CD4-positive, alpha-beta T cell (primary cell): ENCODE measurements at regions not wholly inside any gene's neighbourhood (a gene's known extent, or its start where the extent isn't known, plus 50 kb on each side); places are given as distances from the start of the nearest gene placed in this dataset.

Experiments used
- ATAC-seq: fragments of 200-7000 bp; cut with Tn5 transposase; one replicate; pipeline ENCODE4 v1.10.0; 2022; ENCODE audit warnings: mild to moderate bottlenecking; ENCODE audit not compliant: poor library complexity
- CTCF ChIA-PET: fragments of 350-600 bp; sonication (Branson Sonifier 250); formaldehyde crosslinking; loops from one replicate; lab custom pipeline; 2021; ENCODE audit warnings: antibody characterized with exemption, inconsistent platforms; lab: Charles Lee
- POLR2A ChIA-PET: fragments of 350-600 bp; sonication (Branson Sonifier 250); formaldehyde crosslinking; loops from one replicate; lab custom pipeline; 2021; ENCODE audit warnings: antibody characterized with exemption, inconsistent platforms; lab: Charles Lee
- DNase-seq, 14 experiments: peaks; one replicate each; pipeline ENCODE4 v3.0.0-alpha.2; 2013 to 2020; ENCODE audit warnings: mixed read lengths in 2 of 14
- H3K27ac ChIP-seq, 2 donors: one replicate each; pipeline versions ENCODE4 v1.5.1 to v1.7.0; 2013; ENCODE audit warnings: low read length in 2 of 2, low read depth in 1 of 2, mild to moderate bottlenecking in 1 of 2
- H3K27me3 ChIP-seq, 2 experiments: 1 replicate in 1 of 2; 2 replicates in 1 of 2; pipeline versions ENCODE4 v1.6.1 to v1.7.0; 2013; ENCODE audit warnings: low read length in 2 of 2, control low read depth in 1 of 2, mild to moderate bottlenecking in 1 of 2, moderate library complexity in 1 of 2; ENCODE audit not compliant: insufficient read depth in 2 of 2, control insufficient read depth in 1 of 2
- H3K36me3 ChIP-seq: one replicate; pipeline ENCODE4 v1.6.1; 2013; ENCODE audit warnings: low read length, control low read depth; ENCODE audit not compliant: insufficient read depth
- H3K4me1 ChIP-seq: one replicate; pipeline ENCODE4 v1.6.1; 2013; ENCODE audit warnings: low read length, control low read depth; ENCODE audit not compliant: insufficient read depth
- H3K4me3 ChIP-seq: one replicate; pipeline ENCODE4 v1.5.1; 2013; ENCODE audit warnings: mild to moderate bottlenecking, low read length, moderate library complexity
- H3K9me3 ChIP-seq, 2 experiments: 1 replicate in 1 of 2; 2 replicates in 1 of 2; pipeline versions ENCODE4 v1.6.1 to v1.7.0; 2013; ENCODE audit warnings: low read length in 2 of 2, mild to moderate bottlenecking in 2 of 2, control low read depth in 1 of 2, moderate library complexity in 1 of 2; ENCODE audit not compliant: control insufficient read depth in 1 of 2, insufficient read depth in 1 of 2
- H3K27ac Mint-ChIP-seq: one replicate; pipeline ENCODE4 v1.8.0; 2020; ENCODE audit warnings: mixed read lengths
- H3K27me3 Mint-ChIP-seq: one replicate; pipeline ENCODE4 v1.8.0; 2021; ENCODE audit warnings: mixed read lengths
- H3K36me3 Mint-ChIP-seq: one replicate; pipeline ENCODE4 v1.8.0; 2021; ENCODE audit warnings: low read depth, mixed read lengths
- H3K4me1 Mint-ChIP-seq: one replicate; pipeline ENCODE4 v1.8.0; 2021; ENCODE audit warnings: low read depth, mixed read lengths
- H3K4me3 Mint-ChIP-seq: one replicate; pipeline ENCODE4 v1.8.0; 2020; ENCODE audit warnings: mild to moderate bottlenecking, mixed read lengths
- H3K9me3 Mint-ChIP-seq: one replicate; pipeline ENCODE4 v1.8.0; 2020; ENCODE audit warnings: mixed read lengths
- intact Hi-C, 2 experiments: fragments of 100-400 bp; cut with DNase I in 1 of 2; cut with micrococcal nuclease in 1 of 2; formaldehyde crosslinking; loops; one replicate each; pipeline versions ENCODE4 v1.15.1 to v1.9.0; 2023 to 2025; cut with DNase I, micrococcal nuclease
- TF ChIP-seq, protein P1 (sequence below): fragments of 200-600 bp; IDR thresholded peaks from one replicate; pipeline ENCODE4 v1.8.0; 2022; ENCODE audit warnings: antibody characterized with exemption, mild to moderate bottlenecking

GRCh38 chr17:36674278-36674650 lies 72.9 kb downstream of the MRM1 start:
- Histone ChIP-seq H3K9me3 (no peaks in the 10 kb centered on the region), H3K27me3 (no peaks in the 10 kb centered on the region), H3K36me3 (no peaks in the 10 kb centered on the region), H3K27ac (peak overlapping the region in 1 of 2 donors; percentile 41), H3K4me3 (peak overlapping the region; percentile 20), H3K4me1 (peaks cover 56% of the 10 kb centered on the region)
- peak; percentile 90 for ATAC-seq
- POLR2A ChIA-PET, result no interaction called here
- Mint-ChIP-seq H3K4me3 (peak overlapping the region; percentile 76), H3K4me1 (peaks cover 45% of the 10 kb centered on the region), H3K36me3 (no peaks in the 10 kb centered on the region), H3K9me3 (no peaks in the 10 kb centered on the region), H3K27ac (peak overlapping the region; percentile 85), H3K27me3 (no peaks in the 10 kb centered on the region)
- CTCF ChIA-PET, result no interaction called here
- TF ChIP-seq, protein P1, sequence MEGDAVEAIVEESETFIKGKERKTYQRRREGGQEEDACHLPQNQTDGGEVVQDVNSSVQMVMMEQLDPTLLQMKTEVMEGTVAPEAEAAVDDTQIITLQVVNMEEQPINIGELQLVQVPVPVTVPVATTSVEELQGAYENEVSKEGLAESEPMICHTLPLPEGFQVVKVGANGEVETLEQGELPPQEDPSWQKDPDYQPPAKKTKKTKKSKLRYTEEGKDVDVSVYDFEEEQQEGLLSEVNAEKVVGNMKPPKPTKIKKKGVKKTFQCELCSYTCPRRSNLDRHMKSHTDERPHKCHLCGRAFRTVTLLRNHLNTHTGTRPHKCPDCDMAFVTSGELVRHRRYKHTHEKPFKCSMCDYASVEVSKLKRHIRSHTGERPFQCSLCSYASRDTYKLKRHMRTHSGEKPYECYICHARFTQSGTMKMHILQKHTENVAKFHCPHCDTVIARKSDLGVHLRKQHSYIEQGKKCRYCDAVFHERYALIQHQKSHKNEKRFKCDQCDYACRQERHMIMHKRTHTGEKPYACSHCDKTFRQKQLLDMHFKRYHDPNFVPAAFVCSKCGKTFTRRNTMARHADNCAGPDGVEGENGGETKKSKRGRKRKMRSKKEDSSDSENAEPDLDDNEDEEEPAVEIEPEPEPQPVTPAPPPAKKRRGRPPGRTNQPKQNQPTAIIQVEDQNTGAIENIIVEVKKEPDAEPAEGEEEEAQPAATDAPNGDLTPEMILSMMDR, result no peak
- DNase-seq, result peak in 12 of 14 experiments; percentile 6 to 82 (median 42)
- intact Hi-C loops, result no loop called here

DNA sequence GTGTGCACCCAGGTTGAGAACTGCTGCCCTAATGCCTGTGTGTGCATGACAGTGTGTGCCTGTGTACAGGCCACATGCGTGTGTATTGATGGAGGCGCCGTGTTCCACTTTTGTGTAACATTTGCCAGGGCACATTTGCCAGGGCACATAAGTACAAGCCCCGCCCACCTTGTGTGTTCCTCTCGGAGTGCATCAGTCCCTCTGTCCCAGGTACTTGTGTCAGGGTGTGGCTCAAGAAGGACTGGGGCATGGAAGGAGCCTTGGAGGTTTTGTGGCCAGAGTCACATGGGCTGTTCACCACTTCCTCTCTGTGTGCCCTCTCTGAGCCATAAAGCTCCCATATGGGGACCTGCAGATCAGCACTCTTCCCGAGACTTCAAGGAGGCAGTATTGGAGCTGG lies 73.9 kb downstream of the MRM1 start:
- intact Hi-C loops, result no loop called here
- DNase-seq (peak in 4 of 14 experiments; percentile 15 to 66 (median 30)), ATAC-seq (no peak)
- TF ChIP-seq, protein P1, result no peak
- Histone ChIP-seq H3K27ac (peak overlapping the region in 1 of 2 donors; percentile 58), H3K27me3 (no peaks in the 10 kb centered on the region), H3K36me3 (no peaks in the 10 kb centered on the region), H3K4me1 (peaks cover 56% of the 10 kb centered on the region), H3K9me3 (no peaks in the 10 kb centered on the region), H3K4me3 (no peak overlapping the region)
- H3K36me3 Mint-ChIP-seq, result no peaks in the 10 kb centered on the region
- no peaks in the 10 kb centered on the region for H3K9me3 Mint-ChIP-seq
- no peak overlapping the region for H3K4me3 Mint-ChIP-seq
- ChIA-PET CTCF (no interaction called here), POLR2A (interaction anchor here (0.9 to 1.1 kb wide), 2 partner anchors 47 to 51 kb away, joined by 3 read pairs; no protein-coding TSS in a partner anchor)
- H3K4me1 Mint-ChIP-seq, result peaks cover 45% of the 10 kb centered on the region
- peak overlapping the region; percentile 85 for H3K27ac Mint-ChIP-seq
- H3K27me3 Mint-ChIP-seq, result no peaks in the 10 kb centered on the region

GRCh38 chr17:36675786-36676185 lies 74.4 kb downstream of the MRM1 start:
- intact Hi-C loops, result no loop called here
- Mint-ChIP-seq H3K27ac (peak overlapping the region; percentile 85), H3K36me3 (no peaks in the 10 kb centered on the region), H3K4me3 (no peak overlapping the region), H3K9me3 (no peaks in the 10 kb centered on the region), H3K4me1 (peaks cover 45% of the 10 kb centered on the region), H3K27me3 (no peaks in the 10 kb centered on the region)
- ChIA-PET CTCF (no interaction called here), POLR2A (interaction anchor here (0.9 to 1.1 kb wide), 2 partner anchors 47 to 50 kb away, joined by 3 read pairs; no protein-coding TSS in a partner anchor)
- peak overlapping the region in 1 of 2 donors; percentile 58 for H3K27ac ChIP-seq
- TF ChIP-seq, protein P1, result no peak
- no peaks in the 10 kb centered on the region for H3K9me3 ChIP-seq
- ATAC-seq (no peak), DNase-seq (peak in 2 of 14 experiments; percentile 5 to 33)
- H3K4me1 ChIP-seq, result peaks cover 56% of the 10 kb centered on the region
- H3K4me3 ChIP-seq, result no peak overlapping the region
- no peaks in the 10 kb centered on the region for H3K36me3 ChIP-seq
- H3K27me3 ChIP-seq, result no peaks in the 10 kb centered on the region
